BJ (cell line): ENCODE measurements at regions not wholly inside any gene's neighbourhood (a gene's known extent, or its start where the extent isn't known, plus 50 kb on each side); places are given as distances from the start of the nearest gene placed in this dataset.

ENCODE experiments used
- CTCF ChIA-PET: fragments of 350-600 bp; formaldehyde crosslinking; extraction: SDS; loops from one replicate; lab custom pipeline; 2021; ENCODE audit warnings: antibody characterized with exemption, inconsistent platforms; lab: Yijun Ruan, JAX
- POLR2A ChIA-PET: fragments of 300-600 bp; sonication (Branson Sonifier 250); formaldehyde crosslinking; extraction: SDS; loops from one replicate; lab custom pipeline; 2021; ENCODE audit warnings: antibody characterized with exemption; lab: Charles Lee
- DNase-seq: peaks from one replicate; pipeline ENCODE4 v3.0.0-alpha.2; 2011; ENCODE audit warnings: low read depth
- H3K27me3 ChIP-seq: 2 replicates; pipeline ENCODE4 v1.6.0; 2011; ENCODE audit warnings: low read length; ENCODE audit not compliant: control insufficient read depth, insufficient read depth
- H3K36me3 ChIP-seq: 2 replicates; pipeline ENCODE4 v1.5.1; 2011; ENCODE audit warnings: low read length; ENCODE audit not compliant: control insufficient read depth, insufficient read depth
- H3K4me3 ChIP-seq: 2 replicates; pipeline ENCODE4 v1.5.1; 2011; ENCODE audit warnings: low read depth, mild to moderate bottlenecking, control low read depth, low read length
- TF ChIP-seq, protein P1 (sequence below): IDR thresholded peaks from 2 replicates; pipeline ENCODE4 v1.5.1; 2011; ENCODE audit warnings: low read depth, mild to moderate bottlenecking, control low read depth, inconsistent platforms, low read length, moderate library complexity; ENCODE audit not compliant: insufficient read depth

DNA sequence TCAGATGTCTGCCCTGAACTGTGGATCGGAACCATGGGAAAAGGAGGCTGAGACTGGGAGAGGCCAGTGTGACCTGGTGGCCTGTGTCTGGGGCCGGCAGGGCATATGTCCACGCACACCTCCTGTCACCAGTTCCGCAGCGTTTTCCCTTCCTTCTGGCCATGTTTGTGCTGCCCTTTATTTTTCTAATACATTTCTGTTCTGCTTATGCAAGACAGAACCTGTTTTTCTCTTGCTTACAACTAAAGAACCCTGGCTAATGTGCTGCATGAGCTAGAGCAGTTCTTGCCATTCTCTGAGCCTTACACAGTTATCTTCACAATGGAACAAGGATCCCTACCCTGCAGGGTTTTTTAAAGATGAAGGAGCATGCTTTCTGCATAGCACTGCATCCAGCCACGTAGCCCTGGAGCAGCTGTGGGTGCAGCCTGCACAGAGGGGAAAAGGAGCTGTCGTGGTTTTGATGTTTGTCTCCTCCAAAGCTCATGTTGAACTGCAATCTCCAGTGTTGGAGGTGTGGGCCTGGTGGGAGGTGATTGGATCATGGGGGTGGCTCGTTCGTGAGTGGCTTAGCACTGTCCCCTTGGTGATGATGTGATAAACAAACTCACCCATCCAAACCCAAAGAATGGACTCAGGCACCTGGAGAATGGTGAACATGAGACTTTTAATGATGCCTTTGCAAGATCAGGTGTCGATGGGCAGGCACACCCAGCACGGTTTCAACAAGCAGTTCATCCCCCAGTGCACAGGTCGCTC, 84.8 kb upstream of the SHANK2 start:
- Histone ChIP-seq H3K4me3 (no peak overlapping the region), H3K36me3 (no peaks in the 10 kb centered on the region), H3K27me3 (peaks cover 6% of the 10 kb centered on the region)
- TF ChIP-seq, protein P1, sequence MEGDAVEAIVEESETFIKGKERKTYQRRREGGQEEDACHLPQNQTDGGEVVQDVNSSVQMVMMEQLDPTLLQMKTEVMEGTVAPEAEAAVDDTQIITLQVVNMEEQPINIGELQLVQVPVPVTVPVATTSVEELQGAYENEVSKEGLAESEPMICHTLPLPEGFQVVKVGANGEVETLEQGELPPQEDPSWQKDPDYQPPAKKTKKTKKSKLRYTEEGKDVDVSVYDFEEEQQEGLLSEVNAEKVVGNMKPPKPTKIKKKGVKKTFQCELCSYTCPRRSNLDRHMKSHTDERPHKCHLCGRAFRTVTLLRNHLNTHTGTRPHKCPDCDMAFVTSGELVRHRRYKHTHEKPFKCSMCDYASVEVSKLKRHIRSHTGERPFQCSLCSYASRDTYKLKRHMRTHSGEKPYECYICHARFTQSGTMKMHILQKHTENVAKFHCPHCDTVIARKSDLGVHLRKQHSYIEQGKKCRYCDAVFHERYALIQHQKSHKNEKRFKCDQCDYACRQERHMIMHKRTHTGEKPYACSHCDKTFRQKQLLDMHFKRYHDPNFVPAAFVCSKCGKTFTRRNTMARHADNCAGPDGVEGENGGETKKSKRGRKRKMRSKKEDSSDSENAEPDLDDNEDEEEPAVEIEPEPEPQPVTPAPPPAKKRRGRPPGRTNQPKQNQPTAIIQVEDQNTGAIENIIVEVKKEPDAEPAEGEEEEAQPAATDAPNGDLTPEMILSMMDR: no peak
- DNase-seq: no peak
- ChIA-PET CTCF (interaction anchor here (0.8 kb wide), 1 partner anchor 70 kb away, joined by 3 read pairs; no protein-coding TSS in a partner anchor), POLR2A (no interaction called here)

DNA sequence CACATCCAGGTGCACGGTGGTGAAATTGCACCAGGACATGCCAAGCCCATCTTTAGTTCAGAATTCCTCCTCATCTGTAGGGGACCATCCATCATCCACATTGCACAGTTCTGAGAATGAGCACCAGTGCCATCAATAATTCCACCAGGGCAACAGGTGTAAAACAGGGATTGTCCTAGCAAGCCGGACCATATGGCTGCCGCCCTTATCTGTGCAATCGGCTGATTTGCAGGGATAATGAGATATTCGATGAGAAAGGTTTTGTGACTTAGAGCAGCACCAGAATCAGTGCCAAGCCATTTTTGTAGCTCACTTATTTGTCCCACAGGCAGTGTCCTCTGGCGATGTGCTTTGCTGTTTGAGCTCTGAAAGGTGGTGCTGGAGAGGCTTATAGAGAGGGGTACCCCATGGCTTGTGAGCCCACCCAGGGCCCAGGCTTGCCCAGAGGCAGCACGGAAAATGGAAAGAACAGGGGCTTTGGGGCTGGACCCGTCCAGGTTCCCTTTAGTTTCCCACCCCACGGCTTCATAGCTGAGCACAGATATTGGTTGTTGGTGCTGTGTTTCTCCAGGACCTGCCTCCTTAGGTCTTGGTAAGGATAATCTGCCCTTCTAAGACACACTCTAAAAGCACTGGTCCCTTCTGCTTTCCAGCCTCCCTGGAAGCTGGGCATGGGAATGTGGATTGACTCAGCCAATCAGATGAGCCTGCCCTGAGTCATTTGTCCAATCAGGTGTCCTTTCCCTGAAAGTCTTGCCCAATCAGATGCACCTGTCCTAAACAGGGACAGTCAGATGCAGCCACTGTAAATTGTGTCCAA, 84.0 kb upstream of the SHANK2 start:
- Histone ChIP-seq H3K36me3 (no peaks in the 10 kb centered on the region), H3K27me3 (peaks cover 6% of the 10 kb centered on the region), H3K4me3 (no peak overlapping the region)
- TF ChIP-seq, protein P1: no peak
- ChIA-PET CTCF (interaction anchor here (0.8 to 1.1 kb wide), 2 partner anchors 71 to 95 kb away, joined by 3 read pairs; no protein-coding TSS in a partner anchor), POLR2A (no interaction called here)
- DNase-seq: no peak

DNA sequence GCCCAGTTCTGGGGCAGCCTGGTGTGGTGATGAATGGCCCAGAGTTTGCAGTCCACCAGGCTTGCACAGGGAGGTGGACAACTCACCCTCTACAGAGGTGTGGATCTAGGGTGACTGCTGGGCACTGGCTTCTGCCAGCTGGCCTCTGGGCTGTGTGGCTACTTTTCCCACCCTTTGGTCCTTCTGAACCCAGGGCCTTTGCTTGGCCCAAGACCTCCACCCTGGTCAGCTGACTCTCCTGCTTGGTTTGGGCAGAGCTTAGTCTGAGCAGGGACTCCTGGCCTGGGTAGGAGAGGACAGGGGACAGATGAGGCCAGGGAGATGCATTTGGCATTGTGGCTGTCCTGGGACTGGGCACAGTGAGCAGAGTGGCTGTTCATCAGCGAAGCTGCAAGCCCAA, 83.0 kb upstream of the SHANK2 start:
- TF ChIP-seq, protein P1: no peak
- no peak overlapping the region for H3K4me3 ChIP-seq
- DNase-seq: no peak
- ChIA-PET POLR2A (no interaction called here), CTCF (interaction anchor here (1.1 kb wide), 1 partner anchor 94 kb away, joined by 3 read pairs; no protein-coding TSS in a partner anchor)
- H3K36me3 ChIP-seq: no peaks in the 10 kb centered on the region
- peaks cover 6% of the 10 kb centered on the region for H3K27me3 ChIP-seq

DNA sequence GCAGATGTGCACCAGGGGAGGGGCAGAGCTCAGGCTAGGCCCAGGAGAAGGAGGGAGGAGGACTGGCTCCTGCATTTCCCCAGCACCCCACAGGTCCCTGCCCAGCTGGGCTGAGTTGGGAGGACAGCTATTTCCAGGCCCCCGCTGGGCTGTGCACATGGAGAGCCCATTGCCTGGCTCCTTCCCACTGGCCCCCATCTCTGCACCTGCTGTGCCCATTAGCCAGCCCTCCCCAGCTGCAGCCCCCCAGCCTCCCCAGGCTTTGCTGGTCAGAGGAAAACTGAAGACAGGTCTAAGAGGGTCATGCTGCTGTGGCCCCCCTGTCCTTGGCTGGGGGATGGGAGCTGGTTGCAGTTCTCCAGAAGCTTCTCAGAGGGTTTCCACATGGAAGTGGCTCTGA, 81.8 kb upstream of the SHANK2 start:
- H3K36me3 ChIP-seq: no peaks in the 10 kb centered on the region
- ChIA-PET POLR2A (no interaction called here), CTCF (interaction anchor here (1.7 kb wide), 1 partner anchor 10 kb away, joined by 3 read pairs; no protein-coding TSS in a partner anchor)
- H3K27me3 ChIP-seq: peaks cover 3% of the 10 kb centered on the region
- no peak overlapping the region for H3K4me3 ChIP-seq
- TF ChIP-seq, protein P1: no peak
- no peak for DNase-seq

DNA sequence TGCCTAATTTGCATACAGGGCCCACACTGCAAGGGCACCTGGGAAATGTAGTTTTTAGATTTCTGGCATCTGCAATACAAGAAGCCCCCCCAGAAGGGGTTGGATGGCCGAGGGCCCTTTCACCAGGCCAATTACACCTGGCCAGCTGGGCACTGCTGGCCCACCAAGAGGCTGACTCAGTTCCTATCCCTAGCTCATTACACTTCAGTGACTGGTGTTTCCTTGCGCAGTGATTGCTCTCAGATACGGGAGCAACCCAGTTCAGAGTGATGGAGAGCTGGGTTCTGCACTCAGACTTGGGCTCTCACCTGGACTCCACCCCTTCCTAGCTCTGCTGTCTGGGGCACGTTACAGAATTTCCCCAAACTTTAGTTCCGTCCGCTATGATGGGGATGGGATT, 81.1 kb upstream of the SHANK2 start:
- POLR2A ChIA-PET: no interaction called here
- Histone ChIP-seq H3K4me3 (no peak overlapping the region), H3K27me3 (peaks cover 4% of the 10 kb centered on the region), H3K36me3 (no peaks in the 10 kb centered on the region)
- no peak for DNase-seq
- CTCF ChIA-PET: interaction anchor here (1.3 to 1.7 kb wide), 2 partner anchors 11 to 247 kb away, joined by 3 to 5 read pairs; no protein-coding TSS in a partner anchor
- TF ChIP-seq, protein P1: no peak
